ENCODE measurements at regions not wholly inside any gene's neighbourhood (a gene's known extent, or its start where the extent isn't known, plus 50 kb on each side); places are given as distances from the start of the nearest gene placed in this dataset.
"Not testable (repeated sequence)": the region's sequence is repeated elsewhere in the genome, so short reads cannot be mapped to it uniquely, and the experiment has no call there.

- WGBS (ENCODE audit: insufficient coverage) = no CpG with 5 or more reads among the region's 1 CpG
- H3K36me3 ChIP-seq (replicated peaks in 1 of 2; ENCODE audit: control insufficient read depth in 1 of 2, insufficient read depth in 2 of 2, low read length in 2 of 2); H3K27me3 Mint-ChIP-seq (ENCODE audit: low read depth in 3 of 3); DNase-seq; H3K4me3 ChIP-seq (replicated peaks in 1 of 3; ENCODE audit: low read depth in 2 of 3, low read length in 3 of 3); H3K9me3 Mint-ChIP-seq; H3K27ac Mint-ChIP-seq; H3K27ac ChIP-seq (ENCODE audit: low read depth in 1 of 2, low read length in 2 of 2); intact Hi-C loops (cut with micrococcal nuclease); H4K20me1 ChIP-seq (ENCODE audit: insufficient read depth, low read length); H3K9me3 ChIP-seq (replicated peaks in 1 of 2; ENCODE audit: control insufficient read depth in 1 of 2, insufficient read depth in 1 of 2, low read length in 2 of 2); H3K4me2 ChIP-seq (replicated peaks; ENCODE audit: extremely low read depth, low read length, poor library complexity, severe bottlenecking); H3K9ac ChIP-seq (ENCODE audit: insufficient read depth, low read length, poor library complexity, severe bottlenecking); H3K36me3 Mint-ChIP-seq; H3K79me2 ChIP-seq (ENCODE audit: insufficient read depth, low read length); H3K4me3 Mint-ChIP-seq; H3K27me3 ChIP-seq (ENCODE audit: control insufficient read depth in 2 of 2, insufficient read depth in 2 of 2, low read length in 2 of 2); H2AFZ ChIP-seq (ENCODE audit: insufficient read depth, low read depth, low read length, poor library complexity, severe bottlenecking); H3K4me1 Mint-ChIP-seq; H3K4me1 ChIP-seq (ENCODE audit: control insufficient read depth in 1 of 2, insufficient read depth in 2 of 2, low read length in 2 of 2): not testable (repeated sequence)
Observed at GRCh38 chr1:146666275-146666674, 271.8 kb upstream of the NBPF12 start.

- H3K4me1 Mint-ChIP-seq; H3K36me3 ChIP-seq (replicated peaks in 1 of 2; ENCODE audit: control insufficient read depth in 1 of 2, insufficient read depth in 2 of 2, low read length in 2 of 2); H4K20me1 ChIP-seq (ENCODE audit: insufficient read depth, low read length); H3K36me3 Mint-ChIP-seq; H2AFZ ChIP-seq (ENCODE audit: insufficient read depth, low read depth, low read length, poor library complexity, severe bottlenecking); H3K27ac Mint-ChIP-seq; H3K4me1 ChIP-seq (ENCODE audit: control insufficient read depth in 1 of 2, insufficient read depth in 2 of 2, low read length in 2 of 2); H3K4me3 ChIP-seq (replicated peaks in 1 of 3; ENCODE audit: low read depth in 2 of 3, low read length in 3 of 3); H3K4me2 ChIP-seq (replicated peaks; ENCODE audit: extremely low read depth, low read length, poor library complexity, severe bottlenecking); H3K9me3 ChIP-seq (replicated peaks in 1 of 2; ENCODE audit: control insufficient read depth in 1 of 2, insufficient read depth in 1 of 2, low read length in 2 of 2); H3K9ac ChIP-seq (ENCODE audit: insufficient read depth, low read length, poor library complexity, severe bottlenecking); H3K27ac ChIP-seq (ENCODE audit: low read depth in 1 of 2, low read length in 2 of 2); H3K9me3 Mint-ChIP-seq; intact Hi-C loops (cut with micrococcal nuclease); H3K27me3 ChIP-seq (ENCODE audit: control insufficient read depth in 2 of 2, insufficient read depth in 2 of 2, low read length in 2 of 2); H3K79me2 ChIP-seq (ENCODE audit: insufficient read depth, low read length); DNase-seq; H3K27me3 Mint-ChIP-seq (ENCODE audit: low read depth in 3 of 3); H3K4me3 Mint-ChIP-seq: not testable (repeated sequence)
- WGBS (ENCODE audit: insufficient coverage) = no CpG with 5 or more reads among the region's 4 CpGs
Observed at GRCh38 chr1:146660242-146660641, 277.9 kb upstream of the NBPF12 start.

DNA sequence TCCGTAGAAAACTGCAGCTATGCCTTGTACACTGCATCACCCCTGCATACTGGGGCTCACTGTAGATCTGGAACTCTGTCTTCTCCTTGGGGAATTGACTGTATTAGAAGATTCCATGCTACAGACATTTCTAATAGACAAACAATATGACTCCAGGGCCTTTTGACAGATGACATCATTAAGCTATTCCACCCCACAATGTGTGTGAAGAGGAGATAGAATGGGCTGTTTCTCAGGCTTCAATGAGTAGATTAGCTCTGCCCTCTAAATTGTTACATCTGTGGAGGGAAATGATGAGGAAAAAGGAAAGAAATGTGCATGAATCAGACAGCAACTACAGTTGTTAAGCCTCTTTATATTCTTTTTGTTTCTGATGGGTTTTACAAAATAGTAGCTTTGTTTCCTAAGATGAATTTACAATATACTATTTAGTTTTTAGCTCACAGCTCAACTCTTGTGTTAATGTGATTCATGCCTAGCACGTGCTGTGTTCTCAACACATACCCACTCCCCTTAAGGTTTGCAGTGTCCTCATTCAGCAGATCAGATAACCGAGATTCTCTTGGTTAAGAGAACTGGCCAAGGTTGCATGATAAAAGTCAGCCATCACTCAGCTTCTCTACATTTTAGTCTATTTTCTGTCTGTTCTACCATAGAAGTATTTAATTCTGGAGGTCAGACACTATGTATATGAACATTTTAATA, 281.6 kb upstream of the NBPF12 start:
- H3K36me3 ChIP-seq (replicated peaks in 1 of 2; ENCODE audit: control insufficient read depth in 1 of 2, insufficient read depth in 2 of 2, low read length in 2 of 2); H3K27ac ChIP-seq (ENCODE audit: low read depth in 1 of 2, low read length in 2 of 2); H3K27me3 Mint-ChIP-seq (ENCODE audit: low read depth in 3 of 3); H3K4me1 ChIP-seq (ENCODE audit: control insufficient read depth in 1 of 2, insufficient read depth in 2 of 2, low read length in 2 of 2); H3K27me3 ChIP-seq (ENCODE audit: control insufficient read depth in 2 of 2, insufficient read depth in 2 of 2, low read length in 2 of 2); H3K9ac ChIP-seq (ENCODE audit: insufficient read depth, low read length, poor library complexity, severe bottlenecking); DNase-seq; H3K79me2 ChIP-seq (ENCODE audit: insufficient read depth, low read length); H4K20me1 ChIP-seq (ENCODE audit: insufficient read depth, low read length); H3K4me1 Mint-ChIP-seq; H3K9me3 Mint-ChIP-seq; H2AFZ ChIP-seq (ENCODE audit: insufficient read depth, low read depth, low read length, poor library complexity, severe bottlenecking); intact Hi-C loops (cut with micrococcal nuclease); H3K27ac Mint-ChIP-seq; H3K9me3 ChIP-seq (replicated peaks in 1 of 2; ENCODE audit: control insufficient read depth in 1 of 2, insufficient read depth in 1 of 2, low read length in 2 of 2); H3K36me3 Mint-ChIP-seq; H3K4me3 ChIP-seq (replicated peaks in 1 of 3; ENCODE audit: low read depth in 2 of 3, low read length in 3 of 3); H3K4me3 Mint-ChIP-seq; H3K4me2 ChIP-seq (replicated peaks; ENCODE audit: extremely low read depth, low read length, poor library complexity, severe bottlenecking): not testable (repeated sequence)
- no CpG with 5 or more reads among the region's 3 CpGs for WGBS (ENCODE audit: insufficient coverage)

DNA sequence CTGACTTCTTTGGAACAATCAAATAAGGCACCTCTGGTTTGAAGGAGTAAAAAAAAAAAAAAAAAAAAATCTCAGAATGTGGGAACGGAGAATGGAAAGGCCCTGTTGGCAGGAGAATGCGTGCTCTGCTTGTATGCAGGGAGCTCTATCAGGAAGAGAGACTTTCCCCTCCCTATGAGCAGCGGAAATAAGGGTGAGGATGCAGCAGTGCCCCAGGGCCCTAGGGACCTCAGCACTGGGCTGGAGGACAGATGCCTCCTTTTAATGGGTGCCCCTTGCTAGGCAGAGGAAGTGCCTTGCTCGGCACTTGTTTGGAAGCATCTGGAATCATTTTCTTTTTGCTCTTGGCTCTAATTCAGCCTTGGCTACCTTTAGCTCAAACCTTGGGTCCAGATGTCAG, 283.4 kb upstream of the NBPF12 start:
- H3K9ac ChIP-seq (ENCODE audit: insufficient read depth, low read length, poor library complexity, severe bottlenecking); H3K4me3 ChIP-seq (replicated peaks in 1 of 3; ENCODE audit: low read depth in 2 of 3, low read length in 3 of 3); H3K27me3 Mint-ChIP-seq (ENCODE audit: low read depth in 3 of 3); H3K27me3 ChIP-seq (ENCODE audit: control insufficient read depth in 2 of 2, insufficient read depth in 2 of 2, low read length in 2 of 2); H3K36me3 Mint-ChIP-seq; H3K36me3 ChIP-seq (replicated peaks in 1 of 2; ENCODE audit: control insufficient read depth in 1 of 2, insufficient read depth in 2 of 2, low read length in 2 of 2); H3K9me3 ChIP-seq (replicated peaks in 1 of 2; ENCODE audit: control insufficient read depth in 1 of 2, insufficient read depth in 1 of 2, low read length in 2 of 2); H3K4me2 ChIP-seq (replicated peaks; ENCODE audit: extremely low read depth, low read length, poor library complexity, severe bottlenecking); H3K4me3 Mint-ChIP-seq; H3K27ac ChIP-seq (ENCODE audit: low read depth in 1 of 2, low read length in 2 of 2); H2AFZ ChIP-seq (ENCODE audit: insufficient read depth, low read depth, low read length, poor library complexity, severe bottlenecking); H3K79me2 ChIP-seq (ENCODE audit: insufficient read depth, low read length); H4K20me1 ChIP-seq (ENCODE audit: insufficient read depth, low read length); H3K9me3 Mint-ChIP-seq; H3K4me1 Mint-ChIP-seq; DNase-seq; intact Hi-C loops (cut with micrococcal nuclease); H3K4me1 ChIP-seq (ENCODE audit: control insufficient read depth in 1 of 2, insufficient read depth in 2 of 2, low read length in 2 of 2); H3K27ac Mint-ChIP-seq: not testable (repeated sequence)
- WGBS (ENCODE audit: insufficient coverage) = no CpG with 5 or more reads among the region's 4 CpGs
